ENCODE measurements at regions not wholly inside any gene's neighbourhood (a gene's known extent, or its start where the extent isn't known, plus 50 kb on each side); places are given as distances from the start of the nearest gene placed in this dataset.

GRCh38 chr11:23554002-23554401, 693.7 kb upstream of the CCDC179 start:
- TF ChIP-seq CTCF (optimal IDR thresholded peaks at IDR 0.05 in 1 of 3, IDR thresholded peaks at IDR 0.05 in 1 of 3, conservative IDR thresholded peaks at IDR 0.05 in 1 of 3; ENCODE audit: extremely low read depth in 1 of 3, insufficient read depth in 2 of 3, low read length in 3 of 3) = no peak
- no peak for TF ChIP-seq EZH2 (IDR thresholded peaks at IDR 0.05; ENCODE audit: low read length)
